ENCODE measurements at regions not wholly inside any gene's neighbourhood (a gene's known extent, or its start where the extent isn't known, plus 50 kb on each side); places are given as distances from the start of the nearest gene placed in this dataset.

- no peaks in the 10 kb centered on the region for H3K9me3 ChIP-seq (ENCODE audit: control insufficient read depth in 4 of 4, insufficient read depth in 3 of 4, low read length in 3 of 4)
- ATAC-seq (ENCODE audit: insufficient read depth, low FRiP score) (no peak), DNase-seq (no peak)
- H3K4me1 ChIP-seq (ENCODE audit: control insufficient read depth in 5 of 5, insufficient read depth in 5 of 5, low read length in 5 of 5): peaks cover 0 to 17% (median 0%) of the 10 kb centered on the region in 5 donors
- 93% methylated on average over 6 of the region's 6 CpGs for WGBS, 2 donors
- no peak for TF ChIP-seq CTCF (IDR thresholded peaks at IDR 0.05; ENCODE audit: control extremely low read depth, extremely low read depth)
- H3K4me3 ChIP-seq: no peak overlapping the region
- no peak overlapping the region for H3K27ac ChIP-seq (ENCODE audit: low read depth in 1 of 2, low read length in 1 of 2)
- no peak overlapping the region for H3K9ac ChIP-seq (ENCODE audit: insufficient read depth in 1 of 2, low read length in 2 of 2)
- H3K27me3 ChIP-seq (ENCODE audit: control insufficient read depth in 3 of 3, insufficient read depth in 3 of 3, low read length in 2 of 3): no peaks in the 10 kb centered on the region
- no peaks in the 10 kb centered on the region for H3K36me3 ChIP-seq (ENCODE audit: control insufficient read depth in 4 of 4, insufficient read depth in 4 of 4, low read length in 4 of 4)
Observed at GRCh38 chr6:54716010-54716409, 130.6 kb upstream of the FAM83B start.

- Histone ChIP-seq H3K9ac (ENCODE audit: insufficient read depth in 1 of 2, low read length in 2 of 2) (no peak overlapping the region), H3K4me1 (ENCODE audit: control insufficient read depth in 5 of 5, insufficient read depth in 5 of 5, low read length in 5 of 5) (peaks cover 0 to 17% (median 0%) of the 10 kb centered on the region in 5 donors), H3K9me3 (ENCODE audit: control insufficient read depth in 4 of 4, insufficient read depth in 3 of 4, low read length in 3 of 4) (no peaks in the 10 kb centered on the region), H3K4me3 (no peak overlapping the region), H3K36me3 (ENCODE audit: control insufficient read depth in 4 of 4, insufficient read depth in 4 of 4, low read length in 4 of 4) (no peaks in the 10 kb centered on the region), H3K27ac (ENCODE audit: low read depth in 1 of 2, low read length in 1 of 2) (no peak overlapping the region), H3K27me3 (ENCODE audit: control insufficient read depth in 3 of 3, insufficient read depth in 3 of 3, low read length in 2 of 3) (no peaks in the 10 kb centered on the region)
- TF ChIP-seq CTCF (IDR thresholded peaks at IDR 0.05; ENCODE audit: control extremely low read depth, extremely low read depth): no peak
- DNase-seq: peak in 2 of 3 donors; percentile 72 to 79
- ATAC-seq (ENCODE audit: insufficient read depth, low FRiP score): no peak
- 70 to 81% methylated on average over 3 of the region's 3 CpGs for WGBS, 2 donors
Observed at GRCh38 chr6:54716877-54717276, 129.7 kb upstream of the FAM83B start.

- Histone ChIP-seq H3K36me3 (ENCODE audit: control insufficient read depth in 4 of 4, insufficient read depth in 4 of 4, low read length in 4 of 4) (no peaks in the 10 kb centered on the region), H3K4me1 (ENCODE audit: control insufficient read depth in 5 of 5, insufficient read depth in 5 of 5, low read length in 5 of 5) (peaks cover 0 to 17% (median 0%) of the 10 kb centered on the region in 5 donors), H3K27ac (ENCODE audit: low read depth in 1 of 2, low read length in 1 of 2) (no peak overlapping the region), H3K27me3 (ENCODE audit: control insufficient read depth in 3 of 3, insufficient read depth in 3 of 3, low read length in 2 of 3) (no peaks in the 10 kb centered on the region), H3K9me3 (ENCODE audit: control insufficient read depth in 4 of 4, insufficient read depth in 3 of 4, low read length in 3 of 4) (no peaks in the 10 kb centered on the region), H3K4me3 (no peak overlapping the region), H3K9ac (ENCODE audit: insufficient read depth in 1 of 2, low read length in 2 of 2) (no peak overlapping the region)
- DNase-seq (peak; percentile 50 to 71 (median 51)), ATAC-seq (ENCODE audit: insufficient read depth, low FRiP score) (peak; percentile 47)
- WGBS, 2 donors: 45 to 55% methylated on average over 5 of the region's 5 CpGs
- TF ChIP-seq CTCF (IDR thresholded peaks at IDR 0.05; ENCODE audit: control extremely low read depth, extremely low read depth): peak; percentile 17
Observed at GRCh38 chr6:54717849-54718455, 128.6 kb upstream of the FAM83B start.

GRCh38 chr6:54718541-54719023 is 128.0 kb upstream of the FAM83B start:
- Histone ChIP-seq H3K9me3 (ENCODE audit: control insufficient read depth in 4 of 4, insufficient read depth in 3 of 4, low read length in 3 of 4) (no peaks in the 10 kb centered on the region), H3K27me3 (ENCODE audit: control insufficient read depth in 3 of 3, insufficient read depth in 3 of 3, low read length in 2 of 3) (no peaks in the 10 kb centered on the region), H3K9ac (ENCODE audit: insufficient read depth in 1 of 2, low read length in 2 of 2) (no peak overlapping the region), H3K27ac (ENCODE audit: low read depth in 1 of 2, low read length in 1 of 2) (no peak overlapping the region), H3K36me3 (ENCODE audit: control insufficient read depth in 4 of 4, insufficient read depth in 4 of 4, low read length in 4 of 4) (no peaks in the 10 kb centered on the region), H3K4me1 (ENCODE audit: control insufficient read depth in 5 of 5, insufficient read depth in 5 of 5, low read length in 5 of 5) (peaks cover 0 to 17% (median 0%) of the 10 kb centered on the region in 5 donors), H3K4me3 (no peak overlapping the region)
- DNase-seq: peak in 2 of 3 donors; percentile 31 to 47
- ATAC-seq (ENCODE audit: insufficient read depth, low FRiP score): no peak
- TF ChIP-seq CTCF (IDR thresholded peaks at IDR 0.05; ENCODE audit: control extremely low read depth, extremely low read depth): no peak
- WGBS, 2 donors: 79 to 91% methylated on average over 6 of the region's 6 CpGs
